ENCODE measurements at regions not wholly inside any gene's neighbourhood (a gene's known extent, or its start where the extent isn't known, plus 50 kb on each side); places are given as distances from the start of the nearest gene placed in this dataset.

GRCh38 chr15:93543093-93543492 lies 454.1 kb upstream of the RGMA start:
- no peak overlapping the region for H2AFZ ChIP-seq
- H4K20me1 ChIP-seq (ENCODE audit: insufficient read depth), result no peaks in the 10 kb centered on the region
- H3F3A ChIP-seq (ENCODE audit: insufficient read depth), result no peaks in the 10 kb centered on the region
- no peak overlapping the region for H3K4me3 ChIP-seq
- 14 to 23% methylated on average over 3 of the region's 3 CpGs for WGBS, 2 experiments (ENCODE audit: low coverage in 1 of 2, low lambda C conversion rate in 2 of 2, missing lambda C conversion rate in 2 of 2)
- H3K27ac ChIP-seq, result no peak overlapping the region
- in situ Hi-C loops (cut with MboI), result no loop called here
- H3K9me3 ChIP-seq (ENCODE audit: low read depth), result no peaks in the 10 kb centered on the region
- no peaks in the 10 kb centered on the region for H3K36me3 ChIP-seq (ENCODE audit: low read depth)
- no peak for TF ChIP-seq EZH2phosphoT487 (IDR thresholded peaks at IDR 0.05; ENCODE audit: insufficient read depth, low read depth)
- TF ChIP-seq EZH2 (IDR thresholded peaks at IDR 0.05; ENCODE audit: insufficient read depth, poor library complexity, severe bottlenecking), result no peak
- H3K79me2 ChIP-seq (ENCODE audit: insufficient read depth), result no peaks in the 10 kb centered on the region
- no peaks in the 10 kb centered on the region for H3K9me2 ChIP-seq (ENCODE audit: insufficient read depth)
- no peaks in the 10 kb centered on the region for H3K27me3 ChIP-seq (replicated peaks; ENCODE audit: insufficient read depth)
- no peak overlapping the region for H3K4me2 ChIP-seq (ENCODE audit: unreplicated experiment)
- no peaks in the 10 kb centered on the region for H3K4me1 ChIP-seq (ENCODE audit: insufficient read depth)
- DNase-seq, result no peak
- no peak overlapping the region for H3K9ac ChIP-seq

GRCh38 chr15:93527374-93528050 lies 438.5 kb upstream of the RGMA start:
- no peak overlapping the region for H3K4me3 ChIP-seq
- H3K9ac ChIP-seq, result no peak overlapping the region
- in situ Hi-C loops (cut with MboI), result no loop called here
- no peak for TF ChIP-seq EZH2 (IDR thresholded peaks at IDR 0.05; ENCODE audit: insufficient read depth, poor library complexity, severe bottlenecking)
- TF ChIP-seq EZH2phosphoT487 (IDR thresholded peaks at IDR 0.05; ENCODE audit: insufficient read depth, low read depth), result no peak
- no peaks in the 10 kb centered on the region for H4K20me1 ChIP-seq (ENCODE audit: insufficient read depth)
- no peaks in the 10 kb centered on the region for H3F3A ChIP-seq (ENCODE audit: insufficient read depth)
- no peaks in the 10 kb centered on the region for H3K27me3 ChIP-seq (replicated peaks; ENCODE audit: insufficient read depth)
- H3K4me1 ChIP-seq (ENCODE audit: insufficient read depth), result no peaks in the 10 kb centered on the region
- no peak overlapping the region for H2AFZ ChIP-seq
- DNase-seq, result no peak
- H3K36me3 ChIP-seq (ENCODE audit: low read depth), result no peaks in the 10 kb centered on the region
- no peaks in the 10 kb centered on the region for H3K9me2 ChIP-seq (ENCODE audit: insufficient read depth)
- H3K27ac ChIP-seq, result no peak overlapping the region
- 19 to 21% methylated on average over 5 of the region's 5 CpGs for WGBS, 2 experiments (ENCODE audit: low coverage in 1 of 2, low lambda C conversion rate in 2 of 2, missing lambda C conversion rate in 2 of 2)
- H3K4me2 ChIP-seq (ENCODE audit: unreplicated experiment), result no peak overlapping the region
- H3K9me3 ChIP-seq (ENCODE audit: low read depth), result no peaks in the 10 kb centered on the region
- H3K79me2 ChIP-seq (ENCODE audit: insufficient read depth), result no peaks in the 10 kb centered on the region

GRCh38 chr15:93524432-93524831 lies 435.4 kb upstream of the RGMA start:
- Histone ChIP-seq H3K4me3 (no peak overlapping the region), H3K9me3 (ENCODE audit: low read depth) (no peaks in the 10 kb centered on the region), H3K4me1 (ENCODE audit: insufficient read depth) (no peaks in the 10 kb centered on the region), H2AFZ (no peak overlapping the region), H3K4me2 (ENCODE audit: unreplicated experiment) (no peak overlapping the region), H3K27me3 (replicated peaks; ENCODE audit: insufficient read depth) (no peaks in the 10 kb centered on the region), H3K79me2 (ENCODE audit: insufficient read depth) (no peaks in the 10 kb centered on the region), H3K36me3 (ENCODE audit: low read depth) (no peaks in the 10 kb centered on the region), H3F3A (ENCODE audit: insufficient read depth) (no peaks in the 10 kb centered on the region), H4K20me1 (ENCODE audit: insufficient read depth) (no peaks in the 10 kb centered on the region), H3K9ac (no peak overlapping the region), H3K9me2 (ENCODE audit: insufficient read depth) (no peaks in the 10 kb centered on the region), H3K27ac (no peak overlapping the region)
- no peak for DNase-seq
- WGBS, 2 experiments (ENCODE audit: low coverage in 1 of 2, low lambda C conversion rate in 2 of 2, missing lambda C conversion rate in 2 of 2), result 58 to 65% methylated on average over 6 of the region's 6 CpGs
- TF ChIP-seq EZH2 (IDR thresholded peaks at IDR 0.05; ENCODE audit: insufficient read depth, poor library complexity, severe bottlenecking), result no peak
- in situ Hi-C loops (cut with MboI), result no loop called here

GRCh38 chr15:93523481-93523880 lies 434.5 kb upstream of the RGMA start:
- Histone ChIP-seq H3K4me3 (no peak overlapping the region), H3K36me3 (ENCODE audit: low read depth) (no peaks in the 10 kb centered on the region), H3K9me2 (ENCODE audit: insufficient read depth) (no peaks in the 10 kb centered on the region), H2AFZ (no peak overlapping the region), H3K9ac (no peak overlapping the region), H3K4me2 (ENCODE audit: unreplicated experiment) (no peak overlapping the region), H3K27ac (no peak overlapping the region), H4K20me1 (ENCODE audit: insufficient read depth) (no peaks in the 10 kb centered on the region), H3K27me3 (replicated peaks; ENCODE audit: insufficient read depth) (no peaks in the 10 kb centered on the region), H3K4me1 (ENCODE audit: insufficient read depth) (no peaks in the 10 kb centered on the region), H3K9me3 (ENCODE audit: low read depth) (no peaks in the 10 kb centered on the region), H3K79me2 (ENCODE audit: insufficient read depth) (no peaks in the 10 kb centered on the region), H3F3A (ENCODE audit: insufficient read depth) (no peaks in the 10 kb centered on the region)
- WGBS, 2 experiments (ENCODE audit: low coverage in 1 of 2, low lambda C conversion rate in 2 of 2, missing lambda C conversion rate in 2 of 2), result 1 to 4% methylated on average over 7 of the region's 7 CpGs
- TF ChIP-seq EZH2 (IDR thresholded peaks at IDR 0.05; ENCODE audit: insufficient read depth, poor library complexity, severe bottlenecking) (no peak), EZH2phosphoT487 (IDR thresholded peaks at IDR 0.05; ENCODE audit: insufficient read depth, low read depth) (0 out of 2 replicates have a peak, but pooled peaks have one; percentile 67)
- in situ Hi-C loops (cut with MboI), result no loop called here
- peak; percentile 65 for DNase-seq

- no peaks in the 10 kb centered on the region for H3K36me3 ChIP-seq (ENCODE audit: low read depth)
- H2AFZ ChIP-seq, result no peak overlapping the region
- in situ Hi-C loops (cut with MboI), result no loop called here
- no peaks in the 10 kb centered on the region for H3K4me1 ChIP-seq (ENCODE audit: insufficient read depth)
- H3K27ac ChIP-seq, result no peak overlapping the region
- WGBS, 2 experiments (ENCODE audit: low coverage in 1 of 2, low lambda C conversion rate in 2 of 2, missing lambda C conversion rate in 2 of 2), result 50 to 51% methylated on average over 4 of the region's 4 CpGs
- H3K4me3 ChIP-seq, result no peak overlapping the region
- H3K27me3 ChIP-seq (replicated peaks; ENCODE audit: insufficient read depth), result no peaks in the 10 kb centered on the region
- DNase-seq, result no peak
- TF ChIP-seq EZH2 (IDR thresholded peaks at IDR 0.05; ENCODE audit: insufficient read depth, poor library complexity, severe bottlenecking) (no peak), EZH2phosphoT487 (IDR thresholded peaks at IDR 0.05; ENCODE audit: insufficient read depth, low read depth) (no peak)
- H4K20me1 ChIP-seq (ENCODE audit: insufficient read depth), result no peaks in the 10 kb centered on the region
- H3K79me2 ChIP-seq (ENCODE audit: insufficient read depth), result no peaks in the 10 kb centered on the region
- no peaks in the 10 kb centered on the region for H3F3A ChIP-seq (ENCODE audit: insufficient read depth)
- H3K9me2 ChIP-seq (ENCODE audit: insufficient read depth), result no peaks in the 10 kb centered on the region
- H3K9me3 ChIP-seq (ENCODE audit: low read depth), result no peaks in the 10 kb centered on the region
- H3K4me2 ChIP-seq (ENCODE audit: unreplicated experiment), result no peak overlapping the region
- H3K9ac ChIP-seq, result no peak overlapping the region
Measured at GRCh38 chr15:93520206-93520605, 431.2 kb upstream of the RGMA start.
